GM19328 (cell line): ENCODE measurements at regions not wholly inside any gene's neighbourhood (a gene's known extent, or its start where the extent isn't known, plus 50 kb on each side); places are given as distances from the start of the nearest gene placed in this dataset.

Experiments used
- ATAC-seq: cut with Tn5 transposase; IDR thresholded peaks from one replicate; pipeline ENCODE4 v1.9.1; 2021; ENCODE audit warnings: mild to moderate bottlenecking, moderate library complexity; ENCODE audit not compliant: unreplicated experiment

GRCh38 chr4:80145739-80146138, 51.6 kb upstream of the PRDM8 start:
- no peak for ATAC-seq

- no peak for ATAC-seq
Measured at GRCh38 chr4:80144676-80145470, 52.4 kb upstream of the PRDM8 start.

GRCh38 chr4:80143307-80143679, 54.0 kb upstream of the PRDM8 start:
- no peak for ATAC-seq

GRCh38 chr4:80142394-80143306, 54.7 kb upstream of the PRDM8 start:
- no peak for ATAC-seq

- ATAC-seq = no peak
Measured at GRCh38 chr4:80141543-80141942, 55.8 kb upstream of the PRDM8 start.

- ATAC-seq = no peak
Measured at GRCh38 chr4:80140194-80140593, 57.1 kb upstream of the PRDM8 start.

- no peak for ATAC-seq
Measured at GRCh38 chr4:80139671-80140070, 57.6 kb upstream of the PRDM8 start.

- peak; percentile 82 for ATAC-seq
Measured at GRCh38 chr4:80138551-80139538, 58.5 kb upstream of the PRDM8 start.

GRCh38 chr4:80137631-80138030, 59.7 kb upstream of the PRDM8 start:
- no peak for ATAC-seq

GRCh38 chr4:80136270-80136669, 61.0 kb upstream of the PRDM8 start:
- no peak for ATAC-seq

GRCh38 chr4:80135702-80136058, 61.6 kb upstream of the PRDM8 start:
- ATAC-seq = no peak

GRCh38 chr4:80134936-80135701, 62.1 kb upstream of the ANTXR2 start:
- no peak for ATAC-seq

- ATAC-seq = no peak
Measured at GRCh38 chr4:80133240-80133783, 60.3 kb upstream of the ANTXR2 start.

- ATAC-seq = no peak
Measured at GRCh38 chr4:80129785-80130184, 56.8 kb upstream of the ANTXR2 start.

- no peak for ATAC-seq
Measured at GRCh38 chr4:80128941-80129340, 55.9 kb upstream of the ANTXR2 start.

- no peak for ATAC-seq
Measured at GRCh38 chr4:80127870-80128419, 54.9 kb upstream of the ANTXR2 start.

- ATAC-seq = no peak
Measured at GRCh38 chr4:80126435-80126834, 53.4 kb upstream of the ANTXR2 start.

- ATAC-seq = no peak
Measured at GRCh38 chr4:80125252-80126177, 52.5 kb upstream of the ANTXR2 start.
